SH-SY5Y (cell line): ENCODE measurements at regions not wholly inside any gene's neighbourhood (a gene's known extent, or its start where the extent isn't known, plus 50 kb on each side); places are given as distances from the start of the nearest gene placed in this dataset.

Source experiments
- GATA2 ChIP-seq: IDR thresholded peaks from 2 replicates; pipeline ENCODE4 v1.6.1; 2011; ENCODE audit warnings: mild to moderate bottlenecking, low read depth, low read length
- GATA3 ChIP-seq: IDR thresholded peaks from 2 replicates; pipeline ENCODE4 v1.6.1; 2011; ENCODE audit warnings: low read depth, mild to moderate bottlenecking, low read length, moderate library complexity

- no peak for TF ChIP-seq GATA2
- TF ChIP-seq GATA3 = no peak
These were observed 925.5 kb downstream of the SLC4A3 start for GRCh38 chr2:220552790-220553535.
